A549 (cell line): ENCODE measurements at regions not wholly inside any gene's neighbourhood (a gene's known extent, or its start where the extent isn't known, plus 50 kb on each side); places are given as distances from the start of the nearest gene placed in this dataset.

Experiments
- ATAC-seq, 2 experiments: fragments of 200-7000 bp in 1 of 2; fragments of >200 bp in 1 of 2; cut with Nextera tagmentation in 1 of 2; cut with Tn5 transposase in 1 of 2; 3 replicates each; pipeline versions ENCODE4 v1.8.0 to v1.9.1; 2018 to 2020; ENCODE audit warnings: mild to moderate bottlenecking in 1 of 2, moderate library complexity in 1 of 2
- CTCF ChIA-PET: fragments of 300-600 bp; sonication (Branson Sonifier 250); formaldehyde crosslinking; extraction: SDS; loops from one replicate; lab custom pipeline; 2021; ENCODE audit warnings: antibody characterized with exemption, inconsistent platforms; lab: Yijun Ruan, JAX
- POLR2A ChIA-PET: fragments of 350-600 bp; formaldehyde crosslinking; extraction: SDS; loops from one replicate; lab custom pipeline; 2021; ENCODE audit warnings: antibody characterized with exemption, inconsistent platforms; lab: Yijun Ruan, JAX
- DNase-seq, 2 experiments: peaks; one replicate each; pipeline versions ENCODE4 v3.0.0 to v3.0.0-alpha.2; 2011 to 2016; ENCODE audit warnings: low read depth in 1 of 2, low spot score in 1 of 2
- FAIRE-seq: peaks from 2 replicates; lab custom pipeline; 2011; peaks lifted over from hg19 to GRCh38; lab: Jason Lieb, UNC
- H3K27ac ChIP-seq, 2 experiments: fragments of >200 bp; sonication (Bioruptor Twin); formaldehyde crosslinking; 3 replicates each; pipeline ENCODE4 v1.5.1; 2016 to 2017
- H3K4me1 ChIP-seq: fragments of >200 bp; sonication (Bioruptor Twin); formaldehyde crosslinking; 3 replicates; pipeline ENCODE4 v1.6.1; 2016
- H3K4me2 ChIP-seq: fragments of >200 bp; sonication (Bioruptor Twin); formaldehyde crosslinking; 3 replicates; pipeline ENCODE4 v1.6.1; 2016
- H3K4me3 ChIP-seq: fragments of >200 bp; sonication (Bioruptor Twin); formaldehyde crosslinking; 3 replicates; pipeline ENCODE4 v1.5.1; 2016
- H3K9me3 ChIP-seq: fragments of >200 bp; sonication (Bioruptor Twin); formaldehyde crosslinking; 3 replicates; pipeline ENCODE4 v1.6.1; 2016
- ATOH8 ChIP-seq: fragments of 250-450 bp; sonication (Bioruptor Pico); IDR thresholded peaks from 2 replicates; pipeline ENCODE4 v1.5.0; 2020; ENCODE audit warnings: low read depth, mild to moderate bottlenecking, moderate library complexity
- BHLHE40 ChIP-seq: IDR thresholded peaks from 2 replicates; pipeline ENCODE4 v1.6.1; 2012; ENCODE audit warnings: low read depth, low read length, inconsistent platforms
- CBX2 ChIP-seq: fragments of 200-600 bp; sonication (generic); IDR thresholded peaks from 2 replicates; pipeline ENCODE4 v1.6.1; 2016; ENCODE audit warnings: low read depth, mild to moderate bottlenecking, borderline replicate concordance
- CBX8 ChIP-seq: fragments of 200-600 bp; sonication (generic); IDR thresholded peaks from 2 replicates; pipeline ENCODE4 v1.6.1; 2016
- CHD2 ChIP-seq: fragments of 150-350 bp; IDR thresholded peaks from 2 replicates; pipeline ENCODE4 v1.6.1; 2014; ENCODE audit warnings: low read length; ENCODE audit not compliant: partially characterized antibody
- E2F6 ChIP-seq: IDR thresholded peaks from 2 replicates; pipeline ENCODE4 v1.6.1; 2012; ENCODE audit warnings: low read depth, borderline replicate concordance
- ELK1 ChIP-seq: fragments of 150-350 bp; IDR thresholded peaks from 2 replicates; pipeline ENCODE4 v1.6.1; 2014; ENCODE audit warnings: low read depth, mild to moderate bottlenecking, low read length
- FOSB ChIP-seq: fragments of 250-450 bp; sonication (Bioruptor Pico); IDR thresholded peaks from 2 replicates; pipeline ENCODE4 v1.5.0; 2020; ENCODE audit warnings: mild to moderate bottlenecking, moderate library complexity
- HDAC2 ChIP-seq: fragments of 200-600 bp; sonication (generic); IDR thresholded peaks from 2 replicates; pipeline ENCODE4 v1.6.1; 2016
- HOXA7 ChIP-seq: fragments of 250-450 bp; sonication (Bioruptor Pico); IDR thresholded peaks from 2 replicates; pipeline ENCODE4 v1.5.0; 2020; ENCODE audit warnings: mild to moderate bottlenecking, moderate library complexity
- HOXB5 ChIP-seq: fragments of 250-450 bp; sonication (Bioruptor Pico); IDR thresholded peaks from 2 replicates; pipeline ENCODE4 v1.5.0; 2020; ENCODE audit warnings: mild to moderate bottlenecking, moderate library complexity
- KDM1A ChIP-seq: fragments of 200-600 bp; sonication (generic); IDR thresholded peaks from 2 replicates; pipeline ENCODE4 v1.6.1; 2016; ENCODE audit warnings: low read depth, mild to moderate bottlenecking
- KDM5A ChIP-seq: fragments of 200-600 bp; sonication (generic); IDR thresholded peaks from 2 replicates; pipeline ENCODE4 v1.6.1; 2016; ENCODE audit warnings: antibody characterized with exemption, mild to moderate bottlenecking
- MAFK ChIP-seq: fragments of 450-650 bp; IDR thresholded peaks from 2 replicates; pipeline ENCODE4 v1.6.1; 2014; ENCODE audit not compliant: partially characterized antibody
- MYC ChIP-seq: IDR thresholded peaks from 2 replicates; pipeline ENCODE4 v1.6.1; 2012; ENCODE audit warnings: mild to moderate bottlenecking, inconsistent platforms, low read length, improper control_type of control experiment, borderline replicate concordance
- NR3C1 ChIP-seq: fragments of >200 bp; sonication (Bioruptor Twin); formaldehyde crosslinking; IDR thresholded peaks from 3 replicates; pipeline ENCODE4 v1.6.1; 2017
- PBX3 ChIP-seq: IDR thresholded peaks from 2 replicates; pipeline ENCODE4 v1.6.1; 2012
- RARB ChIP-seq: fragments of 250-450 bp; sonication (Bioruptor Pico); IDR thresholded peaks from 2 replicates; pipeline ENCODE4 v1.8.0; 2021; ENCODE audit warnings: mild to moderate bottlenecking, moderate library complexity
- RCOR1 ChIP-seq: fragments of 150-350 bp; IDR thresholded peaks from 2 replicates; pipeline ENCODE4 v1.6.1; 2014; ENCODE audit warnings: antibody characterized with exemption, low read length, low read depth
- RFX5 ChIP-seq: fragments of 450-650 bp; IDR thresholded peaks from 2 replicates; pipeline ENCODE4 v1.7.1; 2014; ENCODE audit warnings: antibody characterized with exemption, mild to moderate bottlenecking, moderate library complexity
- SMC3 ChIP-seq: fragments of >200 bp; sonication (Bioruptor Twin); formaldehyde crosslinking; IDR thresholded peaks from 3 replicates; pipeline ENCODE4 v1.6.1; 2018; ENCODE audit warnings: inconsistent platforms
- USF2 ChIP-seq: fragments of 450-650 bp; IDR thresholded peaks from 2 replicates; pipeline ENCODE4 v1.6.1; 2014; ENCODE audit warnings: antibody characterized with exemption
- WGBS: methylation state at CpG from one replicate; pipeline ENCODE4 v1.1.6; 2017; ENCODE audit errors: missing lambda C conversion rate; 5-methylcytosine and 5-hydroxymethylcytosine counted together

GRCh38 chr10:78932054-78932386 lies 136.7 kb upstream of the ZMIZ1 start:
- CTCF ChIA-PET = no interaction called here
- no peaks in the 10 kb centered on the region for H3K9me3 ChIP-seq
- no peak overlapping the region for H3K4me2 ChIP-seq
- no peak overlapping the region for H3K4me3 ChIP-seq
- 39% methylated on average over 2 of the region's 2 CpGs for WGBS
- peaks cover 15% of the 10 kb centered on the region; the same call in 2 of the 3 replicates for H3K4me1 ChIP-seq
- DNase-seq = no peak
- ATAC-seq = no peak
- no peak for TF ChIP-seq HDAC2
- TF ChIP-seq CHD2 = no peak
- TF ChIP-seq SMC3 = no peak
- no peak for TF ChIP-seq PBX3
- TF ChIP-seq, all 56 proteins: peak for 0
- H3K27ac ChIP-seq = no peak overlapping the region
- POLR2A ChIA-PET = no interaction called here
- FAIRE-seq = no peak

GRCh38 chr10:78932861-78933260 lies 135.9 kb upstream of the ZMIZ1 start:
- CTCF ChIA-PET = interaction anchor here (1.0 to 1.3 kb wide), 2 partner anchors 10 to 13 kb away, joined by 3 read pairs; no protein-coding TSS in a partner anchor
- no peak overlapping the region for H3K4me3 ChIP-seq
- 82% methylated on average over 9 of the region's 9 CpGs for WGBS
- H3K27ac ChIP-seq = no peak overlapping the region
- TF ChIP-seq CBX2 = no peak
- no peak for TF ChIP-seq RCOR1
- TF ChIP-seq RFX5 = no peak
- TF ChIP-seq PBX3 = no peak
- no peak for TF ChIP-seq BHLHE40
- TF ChIP-seq KDM1A = no peak
- no peak for TF ChIP-seq HOXB5
- TF ChIP-seq ELK1 = no peak
- TF ChIP-seq E2F6 = no peak
- TF ChIP-seq RARB (CRISPR knock-in tag) = no peak
- TF ChIP-seq KDM5A = no peak
- no peak for TF ChIP-seq ATOH8 (CRISPR knock-in tag)
- TF ChIP-seq USF2 = no peak
- no peak for TF ChIP-seq NR3C1
- TF ChIP-seq MAFK = no peak
- TF ChIP-seq CBX8 = no peak
- TF ChIP-seq MYC = no peak
- no peak for TF ChIP-seq HOXA7 (CRISPR knock-in tag)
- no peak for TF ChIP-seq FOSB (CRISPR knock-in tag)
- POLR2A ChIA-PET = no interaction called here
- H3K4me1 ChIP-seq = peaks cover 21% of the 10 kb centered on the region
- ATAC-seq (no peak), FAIRE-seq (no peak), DNase-seq (no peak)
- no peaks in the 10 kb centered on the region for H3K9me3 ChIP-seq
- H3K4me2 ChIP-seq = no peak overlapping the region
